Brain microvascular endothelial cell (primary cell): ENCODE measurements at regions not wholly inside any gene's neighbourhood (a gene's known extent, or its start where the extent isn't known, plus 50 kb on each side); places are given as distances from the start of the nearest gene placed in this dataset.

ENCODE experiments used
- DNase-seq: peaks from one replicate; pipeline ENCODE4 v3.0.0-alpha.2; 2020
- H3K27ac ChIP-seq: fragments of 250-450 bp; sonication (Bioruptor Pico); 2 replicates; pipeline ENCODE4 v1.5.1; 2020; ENCODE audit warnings: mild to moderate bottlenecking, moderate library complexity
- H3K27me3 ChIP-seq: fragments of 250-450 bp; sonication (Bioruptor Pico); replicated peaks from 2 replicates; pipeline ENCODE4 v1.5.1; 2020; ENCODE audit warnings: mild to moderate bottlenecking
- H3K36me3 ChIP-seq: fragments of 250-450 bp; sonication (Bioruptor Pico); replicated peaks from 2 replicates; pipeline ENCODE4 v1.5.1; 2020; ENCODE audit warnings: mild to moderate bottlenecking
- H3K4me3 ChIP-seq: 2 replicates; pipeline ENCODE4 v1.5.1; 2011; ENCODE audit warnings: low read depth, mild to moderate bottlenecking, control low read depth, low read length, moderate library complexity
- in situ Hi-C: cut with HindIII; loops from 2 replicates; pipeline ENCODE4 v1.10.0; 2017; ENCODE audit warnings: low sequenced_read_pairs, low pct_ligation_motif_present
- TF ChIP-seq, protein P1 (sequence below): IDR thresholded peaks from 2 replicates; pipeline ENCODE4 v1.5.1; 2011; ENCODE audit warnings: low read depth, mild to moderate bottlenecking, moderate library complexity, low read length, control low read depth, inconsistent platforms; ENCODE audit errors: missing control alignments

DNA sequence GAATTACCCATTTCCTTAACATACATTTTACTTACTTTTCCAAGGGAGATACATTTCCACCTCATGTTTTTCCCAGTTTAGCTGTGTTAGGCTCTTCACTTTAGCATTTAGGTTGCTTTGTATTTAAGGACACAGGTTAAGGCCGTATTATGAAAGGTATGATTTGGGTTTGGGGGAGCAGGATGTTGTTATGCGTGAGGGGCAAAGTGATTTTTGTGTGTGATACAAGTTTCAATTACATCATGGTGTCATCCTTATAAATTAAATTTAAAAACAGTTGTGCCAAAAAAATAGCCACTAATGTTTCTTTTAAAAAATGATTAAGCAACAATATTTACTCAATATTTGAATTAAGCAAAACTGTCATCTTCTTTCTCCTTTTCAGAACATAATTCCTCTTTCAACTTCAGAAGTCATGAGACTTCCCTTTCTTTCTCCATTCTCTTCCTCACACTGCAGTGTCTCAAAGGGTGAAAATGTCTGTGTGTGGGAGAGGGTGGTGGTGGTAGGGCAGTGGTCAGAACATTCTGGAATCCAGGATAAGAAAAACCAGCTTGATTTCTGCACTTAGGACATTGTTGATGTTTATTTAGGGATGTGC, 126.2 kb downstream of the KCNRG start:
- DNase-seq = no peak
- H3K27me3 ChIP-seq = no peaks in the 10 kb centered on the region
- TF ChIP-seq, protein P1, sequence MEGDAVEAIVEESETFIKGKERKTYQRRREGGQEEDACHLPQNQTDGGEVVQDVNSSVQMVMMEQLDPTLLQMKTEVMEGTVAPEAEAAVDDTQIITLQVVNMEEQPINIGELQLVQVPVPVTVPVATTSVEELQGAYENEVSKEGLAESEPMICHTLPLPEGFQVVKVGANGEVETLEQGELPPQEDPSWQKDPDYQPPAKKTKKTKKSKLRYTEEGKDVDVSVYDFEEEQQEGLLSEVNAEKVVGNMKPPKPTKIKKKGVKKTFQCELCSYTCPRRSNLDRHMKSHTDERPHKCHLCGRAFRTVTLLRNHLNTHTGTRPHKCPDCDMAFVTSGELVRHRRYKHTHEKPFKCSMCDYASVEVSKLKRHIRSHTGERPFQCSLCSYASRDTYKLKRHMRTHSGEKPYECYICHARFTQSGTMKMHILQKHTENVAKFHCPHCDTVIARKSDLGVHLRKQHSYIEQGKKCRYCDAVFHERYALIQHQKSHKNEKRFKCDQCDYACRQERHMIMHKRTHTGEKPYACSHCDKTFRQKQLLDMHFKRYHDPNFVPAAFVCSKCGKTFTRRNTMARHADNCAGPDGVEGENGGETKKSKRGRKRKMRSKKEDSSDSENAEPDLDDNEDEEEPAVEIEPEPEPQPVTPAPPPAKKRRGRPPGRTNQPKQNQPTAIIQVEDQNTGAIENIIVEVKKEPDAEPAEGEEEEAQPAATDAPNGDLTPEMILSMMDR = no peak
- in situ Hi-C loops = no loop called here
- H3K36me3 ChIP-seq = no peaks in the 10 kb centered on the region
- no peak overlapping the region for H3K27ac ChIP-seq
- H3K4me3 ChIP-seq = no peak overlapping the region

- H3K36me3 ChIP-seq = no peaks in the 10 kb centered on the region
- TF ChIP-seq, protein P1 = no peak
- H3K4me3 ChIP-seq = no peak overlapping the region
- DNase-seq = no peak
- peak overlapping the region; percentile 13 for H3K27ac ChIP-seq
- H3K27me3 ChIP-seq = no peaks in the 10 kb centered on the region
- in situ Hi-C loops = no loop called here
Observed at GRCh38 chr13:50144246-50145160, 129.3 kb downstream of the KCNRG start.

GRCh38 chr13:50149214-50149613, 134.0 kb downstream of the KCNRG start:
- Histone ChIP-seq H3K27ac (no peak overlapping the region), H3K36me3 (no peaks in the 10 kb centered on the region), H3K27me3 (no peaks in the 10 kb centered on the region), H3K4me3 (no peak overlapping the region)
- no peak for DNase-seq
- TF ChIP-seq, protein P1 = no peak
- in situ Hi-C loops = no loop called here

- no peak overlapping the region for H3K4me3 ChIP-seq
- in situ Hi-C loops = no loop called here
- H3K36me3 ChIP-seq = no peaks in the 10 kb centered on the region
- DNase-seq = no peak
- TF ChIP-seq, protein P1 = no peak
- H3K27me3 ChIP-seq = no peaks in the 10 kb centered on the region
- H3K27ac ChIP-seq = no peak overlapping the region
Observed at GRCh38 chr13:50149932-50150331, 134.7 kb downstream of the KCNRG start.

GRCh38 chr13:50152224-50152623, 137.0 kb downstream of the KCNRG start:
- DNase-seq = no peak
- Histone ChIP-seq H3K27me3 (no peaks in the 10 kb centered on the region), H3K27ac (no peak overlapping the region), H3K4me3 (no peak overlapping the region), H3K36me3 (no peaks in the 10 kb centered on the region)
- TF ChIP-seq, protein P1 = no peak
- in situ Hi-C loops = no loop called here
